Esophagus squamous epithelium (tissue), 5 donors: ENCODE measurements at regions not wholly inside any gene's neighbourhood (a gene's known extent, or its start where the extent isn't known, plus 50 kb on each side); places are given as distances from the start of the nearest gene placed in this dataset.

Experiments used
- DNase-seq: peaks from one replicate; lab custom pipeline; 2025; lab: John Stamatoyannopoulos, UW
- H3K27ac ChIP-seq, 4 donors: fragments of 200-600 bp; sonication (generic); one replicate each; pipeline ENCODE4 v1.5.1; 2016 to 2019; ENCODE audit warnings: mild to moderate bottlenecking in 1 of 4
- H3K27me3 ChIP-seq, 4 donors: fragments of 200-600 bp; sonication (generic); 1 replicate in 3 of 4; 2 replicates in 1 of 4; pipeline versions ENCODE4 v1.5.1 to v1.6.0; 2017 to 2021; ENCODE audit warnings: antibody characterized with exemption in 1 of 4
- H3K36me3 ChIP-seq, 3 donors: fragments of 200-600 bp; sonication (generic); one replicate each; pipeline ENCODE4 v1.5.1; 2016 to 2019
- H3K4me1 ChIP-seq, 3 donors: fragments of 200-600 bp; sonication (generic); one replicate each; pipeline ENCODE4 v1.5.1; 2017 to 2019
- H3K4me3 ChIP-seq, 4 donors: fragments of 200-600 bp; sonication (generic); 1 replicate in 3 of 4; 2 replicates in 1 of 4; pipeline ENCODE4 v1.5.1; 2016 to 2019; ENCODE audit warnings: mild to moderate bottlenecking in 2 of 4, moderate library complexity in 1 of 4
- H3K9me3 ChIP-seq, 3 donors: fragments of 200-600 bp; sonication (generic); one replicate each; pipeline ENCODE4 v1.5.1; 2016 to 2019
- CTCF ChIP-seq, 6 experiments: fragments of 450-650 bp in 4 of 6; fragments of 200-600 bp in 2 of 6; sonication (generic) in 2 of 6; IDR thresholded peaks; one replicate each; pipeline ENCODE4 v1.5.1; 2016 to 2019; ENCODE audit warnings: antibody characterized with exemption in 6 of 6, mild to moderate bottlenecking in 4 of 6, moderate library complexity in 4 of 6
- POLR2A ChIP-seq, 4 donors: fragments of 450-650 bp; IDR thresholded peaks; one replicate each; pipeline ENCODE4 v1.6.1; 2017; ENCODE audit warnings: antibody characterized with exemption in 4 of 4, mild to moderate bottlenecking in 4 of 4, moderate library complexity in 3 of 4
- WGBS, 2 donors: methylation state at CpG; one replicate each; pipeline ENCODE4 v1.1.5; 2018; 5-methylcytosine and 5-hydroxymethylcytosine counted together
- intact Hi-C: fragments of 100-400 bp; cut with DNase I; formaldehyde crosslinking; loops from one replicate; pipeline ENCODE4 v1.15.0; 2022
- donor health status: DM: yes; HTN: yes; CAD: no.

- intact Hi-C loops, result no loop called here
- H3K9me3 ChIP-seq, result no peaks in the 10 kb centered on the region
- DNase-seq, result no peak
- no peaks in the 10 kb centered on the region for H3K27me3 ChIP-seq
- H3K4me3 ChIP-seq, result no peak overlapping the region
- H3K27ac ChIP-seq, result no peak overlapping the region
- TF ChIP-seq POLR2A (IDR thresholded peaks at IDR 0.05) (no peak), CTCF (IDR thresholded peaks at IDR 0.05) (no peak)
- H3K4me1 ChIP-seq, result no peaks in the 10 kb centered on the region
- WGBS, 2 donors, result 50 to 57% methylated on average over 2 of the region's 2 CpGs
- H3K36me3 ChIP-seq, result no peaks in the 10 kb centered on the region
Measured at GRCh38 chr14:43145361-43145760, 1361.7 kb downstream of the FSCB start.

- H3K27ac ChIP-seq, result no peak overlapping the region
- H3K36me3 ChIP-seq, result no peaks in the 10 kb centered on the region
- no peaks in the 10 kb centered on the region for H3K27me3 ChIP-seq
- H3K4me1 ChIP-seq, result no peaks in the 10 kb centered on the region
- no peak for DNase-seq
- TF ChIP-seq POLR2A (IDR thresholded peaks at IDR 0.05) (no peak), CTCF (IDR thresholded peaks at IDR 0.05) (no peak)
- H3K4me3 ChIP-seq, result no peak overlapping the region
- intact Hi-C loops, result no loop called here
- WGBS, 2 donors, result 50 to 65% methylated on average over 2 of the region's 2 CpGs
- H3K9me3 ChIP-seq, result no peaks in the 10 kb centered on the region
Measured at GRCh38 chr14:43143106-43143505, 1364.0 kb downstream of the FSCB start.

- H3K36me3 ChIP-seq, result no peaks in the 10 kb centered on the region
- H3K9me3 ChIP-seq, result no peaks in the 10 kb centered on the region
- TF ChIP-seq CTCF (IDR thresholded peaks at IDR 0.05) (no peak), POLR2A (IDR thresholded peaks at IDR 0.05) (no peak)
- intact Hi-C loops, result no loop called here
- no peak overlapping the region for H3K4me3 ChIP-seq
- DNase-seq, result no peak
- WGBS, 2 donors, result 82 to 87% methylated on average over 15 to 16 of the region's 17 CpGs
- no peaks in the 10 kb centered on the region for H3K27me3 ChIP-seq
- H3K4me1 ChIP-seq, result no peaks in the 10 kb centered on the region
- H3K27ac ChIP-seq, result no peak overlapping the region
Measured at GRCh38 chr14:43141636-43142191, 1365.4 kb downstream of the FSCB start.

- TF ChIP-seq POLR2A (IDR thresholded peaks at IDR 0.05) (no peak), CTCF (IDR thresholded peaks at IDR 0.05) (no peak)
- DNase-seq, result no peak
- no peaks in the 10 kb centered on the region for H3K36me3 ChIP-seq
Measured at GRCh38 chr14:43140453-43140852, 1366.6 kb downstream of the FSCB start.

GRCh38 chr14:43135877-43136411 is 1371.1 kb downstream of the FSCB start:
- Histone ChIP-seq H3K27me3 (no peaks in the 10 kb centered on the region), H3K4me1 (no peaks in the 10 kb centered on the region), H3K9me3 (peaks cover 0 to 19% (median 0%) of the 10 kb centered on the region in 3 donors), H3K27ac (no peak overlapping the region), H3K4me3 (no peak overlapping the region), H3K36me3 (no peaks in the 10 kb centered on the region)
- DNase-seq, result no peak
- intact Hi-C loops, result no loop called here
- 68 to 85% methylated on average over 4 to 5 of the region's 23 CpGs for WGBS, 2 donors
- no peak for TF ChIP-seq CTCF (IDR thresholded peaks at IDR 0.05)
- TF ChIP-seq POLR2A (IDR thresholded peaks at IDR 0.05), result no peak

More at GRCh38 chr14:43140453-43140852, 1366.6 kb downstream of the FSCB start:
- WGBS, 2 donors, result 45 to 47% methylated on average over 2 of the region's 2 CpGs
- no peak overlapping the region for H3K27ac ChIP-seq
- no peaks in the 10 kb centered on the region for H3K27me3 ChIP-seq
- H3K4me1 ChIP-seq, result no peaks in the 10 kb centered on the region
- intact Hi-C loops, result no loop called here
- peaks cover 0 to 6% (median 0%) of the 10 kb centered on the region in 3 donors for H3K9me3 ChIP-seq
- H3K4me3 ChIP-seq, result no peak overlapping the region
